C4-2B (cell line): ENCODE measurements at regions not wholly inside any gene's neighbourhood (a gene's known extent, or its start where the extent isn't known, plus 50 kb on each side); places are given as distances from the start of the nearest gene placed in this dataset.

Experiments used
- H3K27ac ChIP-seq: fragments of 450-650 bp; 2 replicates; pipeline ENCODE4 v1.5.1; 2017
- CTCF ChIP-seq: fragments of 450-650 bp; conservative IDR thresholded peaks from 2 replicates; pipeline ENCODE4 v1.5.1; 2017; ENCODE audit warnings: mild to moderate bottlenecking
- ZFX ChIP-seq: fragments of 450-650 bp; IDR thresholded peaks from 2 replicates; pipeline ENCODE4 v1.6.1; 2017

GRCh38 chr15:94621736-94622135, 390.4 kb downstream of the MCTP2 start:
- no peak for TF ChIP-seq ZFX
- TF ChIP-seq CTCF = no peak

DNA sequence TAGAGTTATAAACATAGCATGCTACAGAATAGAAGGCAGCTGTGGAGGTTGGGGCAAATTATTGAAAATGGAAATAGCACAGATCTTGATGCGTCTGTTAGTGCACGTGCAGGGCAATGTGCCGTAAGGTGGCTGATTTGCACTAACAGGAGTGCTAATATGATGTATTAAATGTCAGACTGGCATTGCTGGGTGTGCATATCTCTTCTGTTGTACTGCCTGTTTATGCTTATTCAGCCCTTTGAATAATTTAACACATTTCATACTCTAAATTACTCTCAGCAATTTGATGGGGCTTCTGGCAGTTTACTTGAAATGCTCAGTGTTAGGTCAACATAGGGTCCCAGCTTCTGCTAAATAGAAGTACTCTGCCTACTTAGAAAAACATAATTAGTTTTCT, 395.6 kb downstream of the MCTP2 start:
- TF ChIP-seq ZFX (no peak), CTCF (no peak)
- H3K27ac ChIP-seq = no peak overlapping the region

More at GRCh38 chr15:94621736-94622135, 390.4 kb downstream of the MCTP2 start:
- H3K27ac ChIP-seq = no peak overlapping the region

GRCh38 chr15:94631608-94632007, 400.2 kb downstream of the MCTP2 start:
- TF ChIP-seq CTCF (no peak), ZFX (no peak)
- H3K27ac ChIP-seq = no peak overlapping the region

- no peak for TF ChIP-seq ZFX
- no peak for TF ChIP-seq CTCF
- no peak overlapping the region for H3K27ac ChIP-seq
Measured at GRCh38 chr15:94638183-94638582, 406.8 kb downstream of the MCTP2 start.

GRCh38 chr15:94639701-94640100, 408.3 kb downstream of the MCTP2 start:
- no peak overlapping the region for H3K27ac ChIP-seq
- TF ChIP-seq CTCF = no peak

DNA sequence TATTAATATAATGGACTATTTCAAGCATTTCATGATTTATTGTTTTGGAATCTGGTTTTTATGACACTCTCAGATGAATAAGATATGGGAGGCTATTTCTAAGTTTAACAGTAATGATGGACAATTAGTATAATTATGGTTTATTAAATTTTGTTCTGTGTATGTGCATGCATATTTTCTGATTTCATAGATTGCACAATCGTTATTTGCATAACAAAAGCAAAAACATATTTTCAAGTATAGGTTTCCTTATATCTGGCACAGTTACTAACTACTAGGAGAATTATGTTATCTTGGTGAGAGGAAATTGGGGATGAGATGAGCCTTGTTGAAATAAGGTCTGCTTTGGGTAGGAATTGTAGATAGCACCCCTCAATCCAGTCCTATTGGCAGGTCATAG, 413.1 kb downstream of the MCTP2 start:
- TF ChIP-seq ZFX = no peak
- no peak for TF ChIP-seq CTCF
- no peak overlapping the region for H3K27ac ChIP-seq

DNA sequence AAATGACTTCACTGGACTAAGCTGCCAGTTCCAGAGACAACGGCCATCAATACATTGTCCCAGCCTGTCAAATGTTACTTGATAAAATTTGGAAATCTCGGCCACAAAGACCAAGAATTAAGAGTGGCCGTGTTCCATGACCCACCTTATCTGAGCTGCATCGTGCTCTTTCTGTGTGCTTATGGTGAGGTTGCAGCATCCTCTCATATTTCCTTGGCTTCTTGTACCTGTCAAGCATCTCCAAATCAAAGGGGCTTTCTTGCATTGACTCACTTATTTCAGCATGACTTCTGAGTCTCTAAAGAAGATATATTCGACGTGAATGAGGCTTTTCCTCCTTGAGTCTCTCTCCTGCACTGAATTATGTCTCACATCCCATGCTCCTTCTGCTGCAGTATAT, 421.7 kb downstream of the MCTP2 start:
- no peak overlapping the region for H3K27ac ChIP-seq
- no peak for TF ChIP-seq CTCF
- TF ChIP-seq ZFX = no peak
